H9 (cell line): ENCODE measurements at regions not wholly inside any gene's neighbourhood (a gene's known extent, or its start where the extent isn't known, plus 50 kb on each side); places are given as distances from the start of the nearest gene placed in this dataset.
A peak's percentile ranks its signal among the peaks of the same experiment; 100 is the strongest.

Source experiments
- DNase-seq: peaks from one replicate; pipeline ENCODE4 v3.0.0-alpha.2; 2017
- H2AFZ ChIP-seq: one replicate; pipeline ENCODE4 v1.6.1; 2013; ENCODE audit warnings: mild to moderate bottlenecking, low read length, control low read depth, moderate library complexity
- H2AK5ac ChIP-seq: 2 replicates; pipeline ENCODE4 v1.6.1; 2013; ENCODE audit warnings: low read length, control low read depth, mixed read lengths; ENCODE audit not compliant: insufficient read length
- H2BK120ac ChIP-seq: one replicate; pipeline ENCODE4 v1.6.1; 2013; ENCODE audit warnings: low read depth, mild to moderate bottlenecking, low read length, control low read depth, inconsistent platforms; ENCODE audit not compliant: poor library complexity, severe bottlenecking
- H2BK12ac ChIP-seq: 2 replicates; pipeline ENCODE4 v1.6.1; 2013; ENCODE audit warnings: low read length, control low read depth, mixed read lengths, low read depth; ENCODE audit not compliant: insufficient read length
- H2BK15ac ChIP-seq: 2 replicates; pipeline ENCODE4 v1.6.1; 2013; ENCODE audit warnings: low read depth, low read length, control low read depth
- H2BK20ac ChIP-seq: one replicate; pipeline ENCODE4 v1.6.1; 2013; ENCODE audit warnings: low read depth, mild to moderate bottlenecking, low read length, control low read depth, inconsistent platforms; ENCODE audit not compliant: poor library complexity, severe bottlenecking
- H2BK5ac ChIP-seq: 2 replicates; pipeline ENCODE4 v1.6.1; 2013; ENCODE audit warnings: low read length, control low read depth, mixed read lengths; ENCODE audit not compliant: insufficient read length
- H3K14ac ChIP-seq: 2 replicates; pipeline ENCODE4 v1.6.1; 2013; ENCODE audit warnings: low read length, control low read depth; ENCODE audit not compliant: insufficient read depth
- H3K18ac ChIP-seq: 2 replicates; pipeline ENCODE4 v1.6.1; 2013; ENCODE audit warnings: low read depth, mild to moderate bottlenecking, mixed read lengths, low read length, control low read depth; ENCODE audit not compliant: insufficient read length
- H3K23ac ChIP-seq: 2 replicates; pipeline ENCODE4 v1.6.1; 2013; ENCODE audit warnings: low read length, control low read depth, mixed read lengths, low read depth; ENCODE audit not compliant: insufficient read length
- H3K23me2 ChIP-seq: 2 replicates; pipeline ENCODE4 v1.6.1; 2013; ENCODE audit warnings: low read depth, mild to moderate bottlenecking, mixed read lengths, low read length, control low read depth; ENCODE audit not compliant: insufficient read length, poor library complexity, severe bottlenecking
- H3K27ac ChIP-seq: 2 replicates; pipeline ENCODE4 v1.5.1; 2013; ENCODE audit warnings: low read length, control low read depth, mixed read lengths, low read depth; ENCODE audit not compliant: insufficient read length
- H3K27me3 ChIP-seq: 2 replicates; pipeline ENCODE4 v1.6.1; 2013; ENCODE audit warnings: low read length, control low read depth, inconsistent platforms; ENCODE audit not compliant: insufficient read depth
- H3K4ac ChIP-seq: 2 replicates; pipeline ENCODE4 v1.6.1; 2013; ENCODE audit warnings: low read depth, mild to moderate bottlenecking, control low read depth, inconsistent platforms, low read length, moderate library complexity
- H3K4me1 ChIP-seq: 2 replicates; pipeline ENCODE4 v1.6.1; 2013; ENCODE audit warnings: low read length, control low read depth, inconsistent platforms; ENCODE audit not compliant: insufficient read depth
- H3K4me2 ChIP-seq: 2 replicates; pipeline ENCODE4 v1.6.1; 2013; ENCODE audit warnings: low read length, control low read depth, mixed read lengths; ENCODE audit not compliant: insufficient read length, insufficient read depth
- H3K56ac ChIP-seq: 2 replicates; pipeline ENCODE4 v1.6.1; 2013; ENCODE audit warnings: low read depth, mild to moderate bottlenecking, mixed read lengths, low read length, control low read depth; ENCODE audit not compliant: insufficient read length
- H3K79me1 ChIP-seq: 2 replicates; pipeline ENCODE4 v1.6.1; 2013; ENCODE audit warnings: low read depth, mild to moderate bottlenecking, moderate library complexity, low read length, control low read depth, inconsistent platforms; ENCODE audit not compliant: insufficient read depth, poor library complexity, severe bottlenecking
- H3K79me2 ChIP-seq: 2 replicates; pipeline ENCODE4 v1.6.1; 2013; ENCODE audit warnings: low read length, control low read depth, inconsistent platforms; ENCODE audit not compliant: insufficient read depth
- H3K9ac ChIP-seq: 2 replicates; pipeline ENCODE4 v1.6.1; 2013; ENCODE audit warnings: low read length, control low read depth, mixed read lengths; ENCODE audit not compliant: insufficient read length; ENCODE audit errors: extremely low read depth
- H3K9me3 ChIP-seq: one replicate; pipeline ENCODE4 v1.6.1; 2013; ENCODE audit warnings: low read depth, low read length, inconsistent platforms; ENCODE audit not compliant: control insufficient read depth
- H3T11ph ChIP-seq: one replicate; pipeline ENCODE4 v1.6.1; 2013; ENCODE audit warnings: mild to moderate bottlenecking, low read length, control low read depth, inconsistent platforms
- H4K20me1 ChIP-seq: one replicate; pipeline ENCODE4 v1.6.1; 2013; ENCODE audit not compliant: control insufficient read depth, insufficient read length, insufficient read depth
- H4K5ac ChIP-seq: 2 replicates; pipeline ENCODE4 v1.6.1; 2013; ENCODE audit warnings: low read depth, mild to moderate bottlenecking, mixed read lengths, low read length, control low read depth; ENCODE audit not compliant: insufficient read length
- H4K8ac ChIP-seq: replicated peaks from 2 replicates; pipeline ENCODE4 v1.6.1; 2013; ENCODE audit warnings: low read length, control low read depth, mixed read lengths, low read depth; ENCODE audit not compliant: insufficient read length
- H4K91ac ChIP-seq: 2 replicates; pipeline ENCODE4 v1.6.1; 2013; ENCODE audit warnings: low read depth, mild to moderate bottlenecking, moderate library complexity, mixed read lengths, low read length, control low read depth; ENCODE audit not compliant: insufficient read length
- H3K27ac Mint-ChIP-seq, 3 experiments: 2 replicates in 2 of 3; 3 replicates in 1 of 3; pipeline ENCODE4 v1.8.0; 2020 to 2021; ENCODE audit warnings: mixed read lengths in 3 of 3, mild to moderate bottlenecking in 1 of 3, moderate library complexity in 1 of 3
- H3K27me3 Mint-ChIP-seq: 2 replicates; pipeline ENCODE4 v1.8.0; 2021; ENCODE audit warnings: low read depth, mild to moderate bottlenecking, moderate library complexity, mixed read lengths
- H3K36me3 Mint-ChIP-seq, 3 experiments: 2 replicates in 2 of 3; 3 replicates in 1 of 3; pipeline ENCODE4 v1.8.0; 2020 to 2021; ENCODE audit warnings: low read depth in 3 of 3, mixed read lengths in 3 of 3; ENCODE audit not compliant: insufficient read depth in 1 of 3
- H3K4me1 Mint-ChIP-seq, 2 experiments: 2 replicates each; pipeline ENCODE4 v1.8.0; 2020; ENCODE audit warnings: mixed read lengths in 2 of 2
- H3K4me3 Mint-ChIP-seq, 2 experiments: 2 replicates in 1 of 2; 3 replicates in 1 of 2; pipeline ENCODE4 v1.8.0; 2020 to 2021; ENCODE audit warnings: mild to moderate bottlenecking in 2 of 2, mixed read lengths in 2 of 2, moderate library complexity in 1 of 2
- H3K9me3 Mint-ChIP-seq, 2 experiments: 2 replicates in 1 of 2; 3 replicates in 1 of 2; pipeline ENCODE4 v1.8.0; 2020; ENCODE audit warnings: mild to moderate bottlenecking in 2 of 2, mixed read lengths in 2 of 2, moderate library complexity in 1 of 2
- CTCF ChIP-seq: fragments of 200-600 bp; sonication (generic); conservative IDR thresholded peaks from 3 replicates; pipeline ENCODE4 v1.8.0; 2021; ENCODE audit warnings: antibody characterized with exemption, mild to moderate bottlenecking
- WGBS: extraction: QIAGEN DNeasy Blood & Tissue Kit; methylation state at CpG from one replicate; pipeline ENCODE4 v1.1.7; 2013; ENCODE audit warnings: missing lambda C conversion rate, low lambda C conversion rate, mixed read lengths; ENCODE audit not compliant: insufficient read length; ENCODE audit errors: extremely low coverage; 5-methylcytosine and 5-hydroxymethylcytosine counted together

- Histone ChIP-seq H2AK5ac (no peak overlapping the region), H2BK15ac (no peak overlapping the region), H4K91ac (no peak overlapping the region), H3K18ac (no peak overlapping the region), H3T11ph (no peak overlapping the region), H3K4me1 (0 out of 2 replicates have a peak, but pooled peaks cover 2% of the 10 kb centered on the region), H3K4me2 (no peak overlapping the region), H4K20me1 (no peaks in the 10 kb centered on the region), H2BK120ac (no peak overlapping the region), H2BK20ac (no peak overlapping the region), H3K79me1 (no peaks in the 10 kb centered on the region), H3K27ac (no peak overlapping the region), H3K14ac (no peak overlapping the region), H2AFZ (no peak overlapping the region), H3K23ac (no peak overlapping the region), H3K56ac (no peak overlapping the region), H3K27me3 (no peaks in the 10 kb centered on the region), H3K4ac (no peak overlapping the region), H3K9ac (no peak overlapping the region), H4K5ac (no peak overlapping the region), H2BK12ac (no peak overlapping the region), H4K8ac (no peak overlapping the region), H3K79me2 (no peaks in the 10 kb centered on the region), H3K9me3 (no peaks in the 10 kb centered on the region), H3K23me2 (no peaks in the 10 kb centered on the region), H2BK5ac (no peak overlapping the region)
- Mint-ChIP-seq H3K4me1 (peaks cover 13 to 20% of the 10 kb centered on the region in 2 experiments), H3K4me3 (no peak overlapping the region), H3K36me3 (peaks cover 0 to 25% (median 6%) of the 10 kb centered on the region in 3 experiments; a peak in 3 of 7 replicates), H3K27me3 (peaks cover 3% of the 10 kb centered on the region), H3K27ac (no peak overlapping the region), H3K9me3 (peaks cover 17 to 18% of the 10 kb centered on the region in 2 experiments; a peak in 4 of 5 replicates)
- WGBS, result no CpG with 5 or more reads among the region's 15 CpGs
- no peak for TF ChIP-seq CTCF
- DNase-seq, result peak; percentile 45
Observed at GRCh38 chr10:35711615-35712411, 69.7 kb upstream of the FZD8 start.
